GM12878 (cell line): ENCODE measurements at regions not wholly inside any gene's neighbourhood (a gene's known extent, or its start where the extent isn't known, plus 50 kb on each side); places are given as distances from the start of the nearest gene placed in this dataset.

Experiments
- CREM ChIP-seq: IDR thresholded peaks from 2 replicates; pipeline ENCODE4 v1.6.1; 2014; ENCODE audit warnings: antibody characterized with exemption, low read depth
- CTCF ChIP-seq, 3 experiments: IDR thresholded peaks in 2 of 3; conservative IDR thresholded peaks in 1 of 3; 2 replicates each; pipeline ENCODE4 v1.5.1; 2011; ENCODE audit warnings: low read depth in 3 of 3, low read length in 3 of 3, mild to moderate bottlenecking in 3 of 3, control low read depth in 2 of 3, moderate library complexity in 2 of 3, inconsistent platforms in 1 of 3, mixed read lengths in 1 of 3; ENCODE audit not compliant: control insufficient read depth in 2 of 3, insufficient read depth in 1 of 3; ENCODE audit errors: extremely low read depth in 1 of 3
- HSF1 ChIP-seq: fragments of 150-350 bp; IDR thresholded peaks from 2 replicates; pipeline ENCODE4 v1.6.1; 2014; ENCODE audit warnings: mild to moderate bottlenecking, low read depth, low read length
- POLR2A ChIP-seq: IDR thresholded peaks from 2 replicates; pipeline ENCODE4 v1.6.1; 2011; ENCODE audit warnings: low read depth, mild to moderate bottlenecking, low read length
- RCOR1 ChIP-seq: conservative IDR thresholded peaks from 2 replicates; pipeline ENCODE4 v1.6.1; 2012; ENCODE audit warnings: low read depth, low read length, improper control_type of control experiment
- SMC3 ChIP-seq: IDR thresholded peaks from 2 replicates; pipeline ENCODE4 v1.6.1; 2011; ENCODE audit warnings: low read length, improper control_type of control experiment, borderline replicate concordance

GRCh38 chr19:30966486-30966885 lies 382.8 kb downstream of the TSHZ3 start:
- TF ChIP-seq SMC3 (no peak), CTCF (IDR thresholded peaks at IDR 0.05 in 2 of 3, conservative IDR thresholded peaks at IDR 0.05 in 1 of 3; ENCODE audit: control insufficient read depth in 2 of 3, extremely low read depth in 1 of 3, insufficient read depth in 1 of 3, low read depth in 3 of 3, low read length in 3 of 3) (no peak), RCOR1 (no peak), POLR2A (no peak), CREM (no peak), HSF1 (no peak)
